ENCODE measurements at regions not wholly inside any gene's neighbourhood (a gene's known extent, or its start where the extent isn't known, plus 50 kb on each side); places are given as distances from the start of the nearest gene placed in this dataset.

- H3K4me3 ChIP-seq (ENCODE audit: low read depth in 2 of 2, low read length in 1 of 2): no peak overlapping the region
- CTCF ChIA-PET: no interaction called here
These were observed 74.3 kb upstream of the FOXQ1 start for GRCh38 chr6:1237636-1238035.

GRCh38 chr6:1235825-1236224 lies 76.1 kb upstream of the FOXQ1 start:
- no peak overlapping the region for H3K4me2 ChIP-seq
- no peaks in the 10 kb centered on the region for H3K4me1 ChIP-seq (ENCODE audit: control insufficient read depth in 1 of 2, insufficient read depth in 2 of 2, low read depth in 1 of 2, low read length in 1 of 2)
- no peaks in the 10 kb centered on the region for H4K20me1 ChIP-seq (ENCODE audit: insufficient read depth)
- no peaks in the 10 kb centered on the region for H3K9me2 ChIP-seq
- 8% methylated on average over 6 of the region's 6 CpGs for WGBS (ENCODE audit: low lambda C conversion rate)
- no peaks in the 10 kb centered on the region for H3K36me3 ChIP-seq (replicated peaks in 1 of 2; ENCODE audit: control insufficient read depth in 1 of 2, insufficient read depth in 2 of 2, low read length in 1 of 2)
- H3K4me3 ChIP-seq (ENCODE audit: low read depth in 2 of 2, low read length in 1 of 2): no peak overlapping the region
- POLR2A ChIA-PET: no interaction called here
- H3K79me2 ChIP-seq (ENCODE audit: insufficient read depth): no peaks in the 10 kb centered on the region
- H2AFZ ChIP-seq (ENCODE audit: low read depth): no peak overlapping the region
- DNase-seq: no peak
- TF ChIP-seq ELF1 (IDR thresholded peaks at IDR 0.05) (no peak), RXRA (IDR thresholded peaks at IDR 0.05; ENCODE audit: borderline replicate concordance, low read depth) (no peak), FOXM1 (IDR thresholded peaks at IDR 0.05; ENCODE audit: low read depth) (no peak), TAF1 (IDR thresholded peaks at IDR 0.05; ENCODE audit: borderline replicate concordance, low read depth, low read length) (no peak), TCF12 (IDR thresholded peaks at IDR 0.05) (no peak)
- H3K9ac ChIP-seq: no peak overlapping the region
- no peaks in the 10 kb centered on the region for H3F3A ChIP-seq (replicated peaks; ENCODE audit: insufficient read depth)
- CTCF ChIA-PET: no interaction called here
- H3K27me3 ChIP-seq (ENCODE audit: insufficient read depth): peaks cover 33% of the 10 kb centered on the region; the same call in 1 of the 2 replicates
- no peak overlapping the region for H3K27ac ChIP-seq (ENCODE audit: low read depth in 2 of 2, low read length in 1 of 2)
- H3K9me3 ChIP-seq: no peaks in the 10 kb centered on the region

More at GRCh38 chr6:1237636-1238035, 74.3 kb upstream of the FOXQ1 start:
- 6% methylated on average over 15 of the region's 15 CpGs for WGBS (ENCODE audit: low lambda C conversion rate)
- Histone ChIP-seq H3K9me3 (no peaks in the 10 kb centered on the region), H2AFZ (ENCODE audit: low read depth) (no peak overlapping the region), H3K9me2 (no peaks in the 10 kb centered on the region), H3F3A (replicated peaks; ENCODE audit: insufficient read depth) (no peaks in the 10 kb centered on the region), H3K27ac (ENCODE audit: low read depth in 2 of 2, low read length in 1 of 2) (no peak overlapping the region), H3K36me3 (replicated peaks in 1 of 2; ENCODE audit: control insufficient read depth in 1 of 2, insufficient read depth in 2 of 2, low read length in 1 of 2) (no peaks in the 10 kb centered on the region), H3K79me2 (ENCODE audit: insufficient read depth) (no peaks in the 10 kb centered on the region), H4K20me1 (ENCODE audit: insufficient read depth) (no peaks in the 10 kb centered on the region), H3K4me1 (ENCODE audit: control insufficient read depth in 1 of 2, insufficient read depth in 2 of 2, low read depth in 1 of 2, low read length in 1 of 2) (no peaks in the 10 kb centered on the region), H3K9ac (no peak overlapping the region), H3K4me2 (no peak overlapping the region), H3K27me3 (ENCODE audit: insufficient read depth) (peaks cover 39% of the 10 kb centered on the region; the same call in 1 of the 2 replicates)
- DNase-seq: no peak
- POLR2A ChIA-PET: no interaction called here
- no peak for TF ChIP-seq JUND (IDR thresholded peaks at IDR 0.05)
- no peak for TF ChIP-seq TCF12 (IDR thresholded peaks at IDR 0.05)

GRCh38 chr6:1233924-1234323 lies 78.0 kb upstream of the FOXQ1 start:
- Histone ChIP-seq H3K4me3 (ENCODE audit: low read depth in 2 of 2, low read length in 1 of 2) (no peak overlapping the region), H3K9me2 (no peaks in the 10 kb centered on the region), H3K9me3 (no peaks in the 10 kb centered on the region), H3K27ac (ENCODE audit: low read depth in 2 of 2, low read length in 1 of 2) (no peak overlapping the region), H3K27me3 (ENCODE audit: insufficient read depth) (peaks cover 36% of the 10 kb centered on the region; the same call in 1 of the 2 replicates), H3K4me1 (ENCODE audit: control insufficient read depth in 1 of 2, insufficient read depth in 2 of 2, low read depth in 1 of 2, low read length in 1 of 2) (no peaks in the 10 kb centered on the region), H2AFZ (ENCODE audit: low read depth) (no peak overlapping the region), H3K79me2 (ENCODE audit: insufficient read depth) (no peaks in the 10 kb centered on the region), H3K9ac (no peak overlapping the region), H3F3A (replicated peaks; ENCODE audit: insufficient read depth) (no peaks in the 10 kb centered on the region), H4K20me1 (ENCODE audit: insufficient read depth) (no peaks in the 10 kb centered on the region), H3K36me3 (replicated peaks in 1 of 2; ENCODE audit: control insufficient read depth in 1 of 2, insufficient read depth in 2 of 2, low read length in 1 of 2) (no peaks in the 10 kb centered on the region), H3K4me2 (no peak overlapping the region)
- CTCF ChIA-PET: no interaction called here
- TF ChIP-seq NRF1 (IDR thresholded peaks at IDR 0.05; ENCODE audit: low read depth, low read length): no peak
- no peak for TF ChIP-seq USF1 (IDR thresholded peaks at IDR 0.05; ENCODE audit: borderline replicate concordance, low read depth)
- no peak for TF ChIP-seq RFX5 (IDR thresholded peaks at IDR 0.05; ENCODE audit: low read length)
- no peak for TF ChIP-seq MEF2A (IDR thresholded peaks at IDR 0.05; ENCODE audit: borderline replicate concordance, low read depth)
- no peak for TF ChIP-seq ELF1 (IDR thresholded peaks at IDR 0.05)
- no peak for TF ChIP-seq FOXM1 (IDR thresholded peaks at IDR 0.05; ENCODE audit: low read depth)
- TF ChIP-seq TEAD4 (IDR thresholded peaks at IDR 0.05; ENCODE audit: borderline replicate concordance, insufficient read depth): no peak
- TF ChIP-seq POLR2AphosphoS5 (IDR thresholded peaks at IDR 0.05; ENCODE audit: low read depth, low read length): no peak
- TF ChIP-seq JUND (IDR thresholded peaks at IDR 0.05): no peak
- no peak for TF ChIP-seq SIN3A (IDR thresholded peaks at IDR 0.05; ENCODE audit: borderline replicate concordance, low read depth, low read length)
- no peak for TF ChIP-seq NFIC (IDR thresholded peaks at IDR 0.05; ENCODE audit: borderline replicate concordance)
- no peak for TF ChIP-seq TAF1 (IDR thresholded peaks at IDR 0.05; ENCODE audit: borderline replicate concordance, low read depth, low read length)
- TF ChIP-seq RAD21 (IDR thresholded peaks at IDR 0.05; ENCODE audit: low read length): no peak
- no peak for TF ChIP-seq TCF12 (IDR thresholded peaks at IDR 0.05)
- TF ChIP-seq IRF3 (IDR thresholded peaks at IDR 0.05; ENCODE audit: low read depth, low read length): no peak
- TF ChIP-seq PBX3 (IDR thresholded peaks at IDR 0.05): no peak
- TF ChIP-seq MXI1 (IDR thresholded peaks at IDR 0.05; ENCODE audit: low read depth, low read length): no peak
- no peak for TF ChIP-seq FOXJ3 (CRISPR knock-in tag; IDR thresholded peaks at IDR 0.05)
- POLR2A ChIA-PET: no interaction called here
- WGBS (ENCODE audit: low lambda C conversion rate): 14% methylated on average over 11 of the region's 11 CpGs
- no peak for DNase-seq

Data from SK-N-SH (cell line).